BLaER1 treated with 17β-estradiol and CSF1 and Interleukin-3, amounts not matched to agents 10 nM and 100 nM (cell line): ENCODE measurements at regions not wholly inside any gene's neighbourhood (a gene's known extent, or its start where the extent isn't known, plus 50 kb on each side); places are given as distances from the start of the nearest gene placed in this dataset.
"Not testable (repeated sequence)": the region's sequence is repeated elsewhere in the genome, so short reads cannot be mapped to it uniquely, and the experiment has no call there.

Experiments used
- H3K27ac ChIP-seq, 11 experiments: shearing (Covaris generic); formaldehyde crosslinking; 2 replicates each; pipeline ENCODE4 v1.8.1; 2022
- H3K27me3 ChIP-seq, 11 experiments: shearing (Covaris generic); formaldehyde crosslinking; 2 replicates each; pipeline ENCODE4 v1.8.1; 2022
- H3K36me3 ChIP-seq, 11 experiments: shearing (Covaris generic); formaldehyde crosslinking; 2 replicates each; pipeline ENCODE4 v1.8.1; 2022
- H3K4me1 ChIP-seq, 10 experiments: shearing (Covaris generic); formaldehyde crosslinking; 2 replicates each; pipeline ENCODE4 v1.8.1; 2022
- H3K4me2 ChIP-seq, 11 experiments: shearing (Covaris generic); formaldehyde crosslinking; 2 replicates each; pipeline ENCODE4 v1.8.1; 2022
- H3K4me3 ChIP-seq, 10 experiments: shearing (Covaris generic); formaldehyde crosslinking; 2 replicates each; pipeline ENCODE4 v1.8.1; 2022
- H3K9ac ChIP-seq, 11 experiments: shearing (Covaris generic); formaldehyde crosslinking; 2 replicates each; pipeline ENCODE4 v1.8.1; 2022
- H3K9me3 ChIP-seq, 11 experiments: shearing (Covaris generic); formaldehyde crosslinking; replicated peaks in 1 of 11; 2 replicates each; pipeline ENCODE4 v1.8.1; 2022
- H4K20me1 ChIP-seq, 11 experiments: shearing (Covaris generic); formaldehyde crosslinking; 2 replicates each; pipeline ENCODE4 v1.8.1; 2022
- Cebpa-rat ChIP-seq, 11 experiments: shearing (Covaris generic); IDR thresholded peaks; 2 replicates each; pipeline ENCODE4 v1.8.1; 2022

DNA sequence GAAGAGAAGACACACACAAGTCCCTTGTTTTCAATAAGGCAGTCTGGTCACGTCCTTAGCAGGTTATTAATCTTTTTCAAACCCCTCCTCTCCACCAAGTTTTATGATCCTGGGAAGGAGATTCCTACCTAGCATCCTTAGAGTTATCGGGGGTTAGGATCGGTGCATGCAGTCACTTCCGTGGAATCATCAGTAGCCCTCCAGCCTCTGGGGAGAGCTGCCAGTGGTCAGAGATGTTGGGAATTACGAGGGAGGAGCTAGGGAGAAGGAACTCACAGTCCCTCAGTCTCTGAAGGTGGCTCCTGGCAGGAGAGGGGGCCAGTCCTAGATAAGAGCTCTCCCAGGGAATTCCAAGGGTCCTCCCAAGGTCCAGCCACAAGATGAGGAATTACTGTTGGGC is 57.7 kb upstream of the ATP5PO start:
- no peaks in the 10 kb centered on the region for H3K27me3 ChIP-seq
- H4K20me1 ChIP-seq = no peaks in the 10 kb centered on the region
- H3K9ac ChIP-seq = no peak overlapping the region
- no peak overlapping the region for H3K4me3 ChIP-seq
- H3K36me3 ChIP-seq = no peaks in the 10 kb centered on the region
- H3K4me2 ChIP-seq = peak overlapping the region in 6 of 11 experiments; percentile 0 to 97 (median 88); a peak in 10 of 22 replicates
- peak overlapping the region in 5 of 11 experiments; percentile 20 to 98 (median 91); a peak in 6 of 22 replicates for H3K27ac ChIP-seq
- TF ChIP-seq Cebpa-rat (IDR thresholded peaks at IDR 0.05) = no peak
- H3K4me1 ChIP-seq = peaks cover 36 to 74% (median 61%) of the 10 kb centered on the region in 10 experiments
- no peaks in the 10 kb centered on the region for H3K9me3 ChIP-seq

DNA sequence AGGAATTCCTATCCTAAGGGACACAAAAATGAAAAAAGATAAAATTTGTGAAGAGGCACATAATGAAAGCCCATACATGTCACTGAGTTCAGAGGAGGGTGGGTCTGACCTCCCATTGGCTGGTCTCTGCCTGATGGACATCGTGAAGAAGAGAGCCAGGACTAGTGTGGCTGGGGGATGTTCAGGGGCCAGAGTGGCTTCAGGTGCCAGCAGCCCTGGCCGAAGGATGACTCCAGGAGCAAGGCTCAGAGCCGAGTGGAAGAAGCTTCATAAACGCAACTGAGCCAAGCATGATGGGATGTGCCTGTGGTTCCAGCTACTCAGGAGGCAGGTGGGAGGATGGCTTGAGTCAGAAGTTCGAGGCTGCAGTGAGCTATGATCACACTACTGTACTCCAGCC is 56.9 kb upstream of the ATP5PO start:
- H3K27me3 ChIP-seq = no peaks in the 10 kb centered on the region
- TF ChIP-seq Cebpa-rat (IDR thresholded peaks at IDR 0.05) = no peak
- no peak overlapping the region for H3K4me3 ChIP-seq
- no peak overlapping the region for H3K27ac ChIP-seq
- peaks cover 29 to 69% (median 57%) of the 10 kb centered on the region in 10 experiments for H3K4me1 ChIP-seq
- H3K36me3 ChIP-seq = no peaks in the 10 kb centered on the region
- no peaks in the 10 kb centered on the region for H4K20me1 ChIP-seq
- H3K4me2 ChIP-seq = no peak overlapping the region
- no peak overlapping the region for H3K9ac ChIP-seq
- H3K9me3 ChIP-seq = no peaks in the 10 kb centered on the region

DNA sequence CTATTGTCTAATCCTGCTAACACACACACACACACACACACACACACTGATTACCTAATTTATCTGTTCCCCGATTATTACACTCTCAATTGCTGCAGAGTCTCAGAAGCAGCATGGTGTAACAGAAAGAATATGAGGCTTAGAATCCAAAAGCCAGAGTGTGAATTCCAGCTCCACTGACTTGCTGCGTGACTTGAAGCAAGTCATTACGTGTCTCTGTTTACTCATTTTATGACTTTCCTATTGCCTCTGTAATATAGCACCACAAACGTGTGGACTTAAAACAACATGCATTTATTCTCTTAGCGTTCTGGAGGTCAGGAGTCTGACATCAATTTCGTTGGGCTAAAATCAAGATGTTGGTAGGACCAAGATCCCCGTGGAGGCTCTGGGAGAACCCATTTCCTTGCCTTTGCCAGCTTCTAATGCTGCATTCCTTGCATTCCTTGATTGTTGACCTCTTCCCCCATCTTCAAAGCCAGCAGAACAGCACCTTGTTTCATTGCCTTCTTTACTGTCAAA is 55.9 kb upstream of the ATP5PO start:
- H3K4me2 ChIP-seq = no peak overlapping the region
- no peak for TF ChIP-seq Cebpa-rat (IDR thresholded peaks at IDR 0.05)
- H3K9ac ChIP-seq = no peak overlapping the region
- no peaks in the 10 kb centered on the region for H3K36me3 ChIP-seq
- no peak overlapping the region for H3K27ac ChIP-seq
- H3K4me1 ChIP-seq = peaks cover 19 to 64% (median 49%) of the 10 kb centered on the region in 10 experiments
- no peak overlapping the region for H3K4me3 ChIP-seq
- no peaks in the 10 kb centered on the region for H3K27me3 ChIP-seq
- H3K9me3 ChIP-seq = no peaks in the 10 kb centered on the region
- H4K20me1 ChIP-seq = no peaks in the 10 kb centered on the region

DNA sequence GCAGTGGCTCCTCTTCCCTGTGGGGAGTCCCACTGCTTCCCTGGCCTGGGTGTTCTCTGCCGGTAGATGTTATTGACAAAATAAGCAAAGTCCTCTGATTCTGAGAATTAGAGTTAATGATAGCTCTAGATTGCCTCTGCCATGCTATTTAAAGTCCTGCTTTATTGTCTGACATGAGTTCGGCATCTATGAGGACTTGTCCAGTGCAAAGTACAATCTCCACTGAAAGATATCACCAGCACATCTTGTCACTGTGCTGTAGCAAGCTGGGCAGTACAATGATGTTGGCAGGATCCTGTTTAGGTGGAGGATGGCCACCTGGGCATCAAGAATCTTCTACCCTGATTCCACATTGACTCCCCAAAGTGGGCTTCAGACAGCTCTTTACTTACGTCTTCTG is 54.0 kb upstream of the ATP5PO start:
- Histone ChIP-seq H3K4me3 (no peak overlapping the region), H3K4me1 (peaks cover 0 to 52% (median 34%) of the 10 kb centered on the region in 10 experiments; a peak in 16 of 20 replicates), H3K36me3 (no peaks in the 10 kb centered on the region), H3K27ac (no peak overlapping the region), H3K9me3 (no peaks in the 10 kb centered on the region), H3K9ac (no peak overlapping the region), H4K20me1 (no peaks in the 10 kb centered on the region), H3K27me3 (no peaks in the 10 kb centered on the region), H3K4me2 (peak overlapping the region in 3 of 11 experiments; percentile 8 to 47 (median 44); a peak in 2 of 22 replicates)
- no peak for TF ChIP-seq Cebpa-rat (IDR thresholded peaks at IDR 0.05)

DNA sequence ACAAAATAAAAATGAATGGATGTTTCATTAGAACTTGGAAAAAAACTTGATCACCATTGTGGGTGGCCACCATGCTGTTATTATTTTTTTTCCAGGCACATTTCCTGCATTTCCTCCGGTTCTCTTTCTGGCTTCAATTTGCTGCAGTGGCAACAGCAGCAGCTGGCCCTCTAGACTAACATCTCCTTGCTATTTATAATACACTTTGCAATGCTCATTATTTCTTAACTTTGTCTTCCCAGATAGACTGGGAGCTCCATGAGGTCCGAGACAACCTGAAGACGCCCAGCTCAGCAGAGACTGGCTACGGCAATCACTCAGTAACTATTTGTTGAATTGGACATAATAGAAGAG is 53.4 kb upstream of the ATP5PO start:
- Histone ChIP-seq H3K4me3 (no peak overlapping the region), H3K4me2 (peak overlapping the region in 7 of 11 experiments; percentile 9 to 47 (median 27); a peak in 10 of 22 replicates)

DNA sequence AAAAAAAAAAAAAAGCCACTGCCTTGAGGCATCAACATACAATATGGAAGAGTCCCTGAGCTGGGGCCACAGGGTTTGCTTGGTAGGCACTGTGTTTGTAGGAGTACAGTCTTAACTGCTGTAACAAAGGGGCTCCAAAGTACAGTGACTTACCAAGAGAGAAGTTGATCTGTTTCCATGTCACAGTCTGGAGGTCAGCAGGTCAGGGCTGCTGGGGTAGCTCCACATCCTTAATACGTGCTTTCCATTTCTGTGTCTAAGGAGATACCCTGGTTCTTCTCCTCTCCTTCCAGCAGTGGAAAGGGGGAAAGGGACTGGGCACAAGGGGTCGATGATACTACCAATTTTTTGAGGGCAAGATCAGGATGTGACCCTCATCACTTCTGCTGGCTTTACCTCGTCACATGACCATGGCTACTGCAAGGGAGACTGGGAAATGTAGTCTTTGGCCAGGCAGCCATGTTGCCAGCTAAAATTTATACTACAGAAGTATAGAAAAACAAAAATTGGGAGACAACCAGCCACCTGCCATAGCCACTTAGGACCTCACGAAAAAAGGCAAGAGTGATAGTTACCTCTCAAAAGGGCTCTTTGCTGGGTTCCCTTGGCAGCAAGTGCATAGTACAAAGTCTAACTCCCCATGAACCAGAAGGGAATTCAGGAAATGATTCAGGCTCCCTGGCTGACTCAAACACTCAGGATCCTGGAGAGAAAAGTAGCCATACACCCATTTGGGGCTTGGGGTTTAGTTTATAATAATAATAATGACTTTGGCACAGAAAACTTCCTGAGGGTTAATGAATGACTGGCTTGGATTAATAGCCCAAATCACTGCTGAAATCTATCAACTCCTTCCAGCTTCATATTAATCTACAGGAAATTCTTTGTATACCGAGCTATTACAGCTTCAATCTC is 52.7 kb upstream of the ATP5PO start:
- Histone ChIP-seq H3K9ac (no peak overlapping the region), H3K27ac (peak overlapping the region in 1 of 11 experiments; percentile 19; a peak in 2 of 22 replicates), H3K4me1 (peaks cover 0 to 40% (median 22%) of the 10 kb centered on the region in 10 experiments; a peak in 13 of 20 replicates)

More for the DNA sequence above, 53.4 kb upstream of the ATP5PO start:
- H3K27me3 ChIP-seq = no peaks in the 10 kb centered on the region
- H3K4me1 ChIP-seq = peaks cover 0 to 46% (median 28%) of the 10 kb centered on the region in 10 experiments; a peak in 15 of 20 replicates
- H3K36me3 ChIP-seq = no peaks in the 10 kb centered on the region
- H3K9me3 ChIP-seq = no peaks in the 10 kb centered on the region
- no peak for TF ChIP-seq Cebpa-rat (IDR thresholded peaks at IDR 0.05)
- H4K20me1 ChIP-seq = no peaks in the 10 kb centered on the region
- no peak overlapping the region for H3K9ac ChIP-seq
- peak overlapping the region in 1 of 11 experiments; percentile 19; a peak in 2 of 22 replicates for H3K27ac ChIP-seq

DNA sequence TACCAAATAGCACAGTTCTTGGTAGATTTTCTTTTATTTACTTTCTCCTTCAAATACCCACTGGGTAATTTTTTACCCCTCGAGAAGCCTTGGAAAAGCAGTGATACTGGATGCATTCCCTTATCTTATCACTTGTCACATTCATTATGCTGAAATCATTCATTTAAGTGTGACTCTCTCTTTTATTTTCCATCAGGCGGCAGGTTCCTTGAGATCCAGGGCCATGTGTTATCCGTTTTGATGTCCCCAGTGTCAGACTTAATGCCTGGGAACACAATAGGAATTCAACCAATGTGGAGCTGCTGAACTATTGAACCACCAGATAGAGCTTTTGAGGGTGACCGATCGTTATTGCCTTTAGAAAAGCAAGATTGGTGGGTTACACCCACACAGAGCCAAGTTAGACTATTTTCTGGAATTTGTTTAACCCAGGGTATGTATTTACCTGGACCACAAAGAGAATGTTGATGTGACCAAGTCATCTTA is 51.5 kb upstream of the ATP5PO start:
- Histone ChIP-seq H3K4me1 (peaks cover 0 to 36% (median 19%) of the 10 kb centered on the region in 10 experiments; a peak in 12 of 20 replicates), H4K20me1 (no peaks in the 10 kb centered on the region), H3K27me3 (no peaks in the 10 kb centered on the region), H3K4me2 (peak overlapping the region in 2 of 11 experiments; percentile 52 to 68; a peak in 2 of 22 replicates), H3K9ac (no peak overlapping the region), H3K4me3 (no peak overlapping the region), H3K27ac (no peak overlapping the region; a peak in 1 of 22 replicates), H3K36me3 (no peaks in the 10 kb centered on the region), H3K9me3 (peaks cover 0 to 9% (median 3%) of the 10 kb centered on the region in 11 experiments; a peak in 8 of 22 replicates)
- no peak for TF ChIP-seq Cebpa-rat (IDR thresholded peaks at IDR 0.05)

More for the DNA sequence above, 52.7 kb upstream of the ATP5PO start:
- Histone ChIP-seq H4K20me1 (no peaks in the 10 kb centered on the region), H3K4me2 (peak overlapping the region in 7 of 11 experiments; percentile 9 to 47 (median 27); a peak in 12 of 22 replicates), H3K36me3 (no peaks in the 10 kb centered on the region), H3K4me3 (no peak overlapping the region), H3K9me3 (peaks cover 0 to 2% (median 0%) of the 10 kb centered on the region in 11 experiments; a peak in 1 of 22 replicates), H3K27me3 (no peaks in the 10 kb centered on the region)
- TF ChIP-seq Cebpa-rat (IDR thresholded peaks at IDR 0.05) = no peak

DNA sequence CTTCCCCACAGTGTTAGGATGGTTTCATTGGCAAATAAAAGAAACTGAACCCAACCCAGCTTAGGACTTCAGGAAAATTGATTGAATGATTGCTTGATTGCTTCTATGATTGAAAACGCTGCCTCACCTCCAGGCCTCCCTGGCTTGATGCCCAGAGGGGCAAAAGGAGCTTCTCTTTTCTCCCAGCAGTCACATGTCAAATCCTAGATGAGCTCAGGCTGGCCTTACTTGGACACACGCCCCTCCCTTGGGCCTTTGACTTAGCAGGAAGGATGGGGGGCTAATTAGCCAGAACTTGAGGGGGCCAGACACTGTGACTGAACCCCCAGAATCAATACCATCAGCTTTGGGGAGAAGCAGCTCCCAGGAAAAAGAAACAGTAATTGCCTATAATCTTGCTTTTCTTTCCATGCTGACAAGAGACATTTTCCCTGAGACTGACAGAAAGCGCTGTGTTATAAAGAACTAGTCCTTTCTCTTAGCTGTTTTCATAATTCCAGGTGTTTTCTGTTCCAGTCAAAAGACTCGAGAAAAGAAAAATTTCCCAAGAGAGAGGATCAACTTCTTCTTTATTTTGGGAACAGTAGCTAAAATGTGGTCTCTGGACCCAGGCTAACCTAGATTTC is 50.8 kb upstream of the ATP5PO start:
- no peak overlapping the region for H3K4me3 ChIP-seq
- TF ChIP-seq Cebpa-rat (IDR thresholded peaks at IDR 0.05) = no peak
- peaks cover 0 to 36% (median 19%) of the 10 kb centered on the region in 10 experiments; a peak in 12 of 20 replicates for H3K4me1 ChIP-seq
- H3K9me3 ChIP-seq = peaks cover 0 to 15% (median 7%) of the 10 kb centered on the region in 11 experiments; a peak in 12 of 22 replicates
- H3K36me3 ChIP-seq = no peaks in the 10 kb centered on the region
- H3K27ac ChIP-seq = peak overlapping the region in 2 of 11 experiments; percentile 17; a peak in 3 of 22 replicates
- no peaks in the 10 kb centered on the region for H3K27me3 ChIP-seq
- no peaks in the 10 kb centered on the region for H4K20me1 ChIP-seq
- H3K4me2 ChIP-seq = peak overlapping the region in 5 of 11 experiments; percentile 13 to 68 (median 50); a peak in 9 of 22 replicates
- H3K9ac ChIP-seq = 0 out of 22 replicates have a peak overlapping the region, but pooled peaks of 1 of the 11 experiments have one; percentile 1

DNA sequence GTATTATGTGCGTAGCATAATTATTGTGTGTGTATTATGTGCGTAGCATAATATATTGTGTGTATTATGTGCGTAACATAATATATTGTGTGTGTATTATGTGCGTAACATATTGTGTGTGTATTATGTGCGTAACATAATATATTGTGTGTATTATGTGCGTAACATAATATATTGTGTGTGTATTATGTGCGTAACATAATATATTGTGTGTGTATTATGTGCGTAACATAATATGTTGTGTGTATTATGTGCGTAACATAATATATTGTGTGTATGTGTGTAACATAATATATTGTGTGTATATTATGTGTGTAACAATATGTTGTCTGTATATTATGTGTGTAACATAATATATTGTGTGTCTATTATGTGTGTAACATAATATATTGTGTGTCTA is 50.1 kb upstream of the ATP5PO start:
- H4K20me1 ChIP-seq, H3K9ac ChIP-seq, H3K27me3 ChIP-seq, H3K4me3 ChIP-seq, H3K27ac ChIP-seq, H3K36me3 ChIP-seq, H3K4me2 ChIP-seq: not testable (repeated sequence)
- Histone ChIP-seq H3K4me1 (peaks cover 0 to 36% (median 19%) of the 10 kb centered on the region in 10 experiments; a peak in 12 of 20 replicates), H3K9me3 (peaks cover 6 to 23% (median 14%) of the 10 kb centered on the region in 11 experiments)
